RWPE2 (cell line): ENCODE measurements at regions not wholly inside any gene's neighbourhood (a gene's known extent, or its start where the extent isn't known, plus 50 kb on each side); places are given as distances from the start of the nearest gene placed in this dataset.

ENCODE experiments used
- ATAC-seq: fragments of 200-7000 bp; cut with Tn5 transposase; 3 replicates; pipeline ENCODE4 v1.9.1; 2021; ENCODE audit warnings: low read depth
- DNase-seq: peaks from one replicate; pipeline ENCODE4 v3.0.0-alpha.2; 2020; ENCODE audit warnings: low spot score
- H3K27ac ChIP-seq: fragments of 450-650 bp; 2 replicates; pipeline ENCODE4 v1.5.1; 2017; ENCODE audit warnings: mild to moderate bottlenecking; ENCODE audit not compliant: poor library complexity, severe bottlenecking
- H3K27me3 ChIP-seq: fragments of 250-450 bp; sonication (Bioruptor Pico); 2 replicates; pipeline ENCODE4 v1.5.1; 2021; ENCODE audit warnings: mild to moderate bottlenecking, moderate library complexity; ENCODE audit not compliant: insufficient read depth, poor library complexity, severe bottlenecking
- H3K36me3 ChIP-seq: fragments of 250-450 bp; sonication (Bioruptor Pico); 2 replicates; pipeline ENCODE4 v1.5.1; 2020; ENCODE audit warnings: low read depth, mild to moderate bottlenecking, moderate library complexity
- H3K4me1 ChIP-seq: fragments of 250-450 bp; sonication (Bioruptor Pico); 2 replicates; pipeline ENCODE4 v1.5.1; 2021; ENCODE audit warnings: mild to moderate bottlenecking, moderate library complexity; ENCODE audit not compliant: insufficient read depth, poor library complexity, severe bottlenecking
- H3K4me3 ChIP-seq: fragments of 250-450 bp; sonication (Bioruptor Pico); 2 replicates; pipeline ENCODE4 v1.5.1; 2021; ENCODE audit warnings: mild to moderate bottlenecking, moderate library complexity; ENCODE audit not compliant: severe bottlenecking
- H3K9me3 ChIP-seq: fragments of 250-450 bp; sonication (Bioruptor Pico); 2 replicates; pipeline ENCODE4 v1.5.1; 2021; ENCODE audit warnings: mild to moderate bottlenecking, moderate library complexity; ENCODE audit not compliant: severe bottlenecking
- TF ChIP-seq, protein P1 (sequence below): fragments of 450-650 bp; IDR thresholded peaks from one replicate; pipeline ENCODE4 v1.5.1; 2017; ENCODE audit warnings: mild to moderate bottlenecking, moderate library complexity; ENCODE audit not compliant: poor library complexity, severe bottlenecking

- Histone ChIP-seq H3K4me1 (no peaks in the 10 kb centered on the region), H3K4me3 (no peak overlapping the region), H3K9me3 (no peaks in the 10 kb centered on the region), H3K27ac (no peak overlapping the region), H3K36me3 (no peaks in the 10 kb centered on the region), H3K27me3 (no peaks in the 10 kb centered on the region)
- TF ChIP-seq, protein P1, sequence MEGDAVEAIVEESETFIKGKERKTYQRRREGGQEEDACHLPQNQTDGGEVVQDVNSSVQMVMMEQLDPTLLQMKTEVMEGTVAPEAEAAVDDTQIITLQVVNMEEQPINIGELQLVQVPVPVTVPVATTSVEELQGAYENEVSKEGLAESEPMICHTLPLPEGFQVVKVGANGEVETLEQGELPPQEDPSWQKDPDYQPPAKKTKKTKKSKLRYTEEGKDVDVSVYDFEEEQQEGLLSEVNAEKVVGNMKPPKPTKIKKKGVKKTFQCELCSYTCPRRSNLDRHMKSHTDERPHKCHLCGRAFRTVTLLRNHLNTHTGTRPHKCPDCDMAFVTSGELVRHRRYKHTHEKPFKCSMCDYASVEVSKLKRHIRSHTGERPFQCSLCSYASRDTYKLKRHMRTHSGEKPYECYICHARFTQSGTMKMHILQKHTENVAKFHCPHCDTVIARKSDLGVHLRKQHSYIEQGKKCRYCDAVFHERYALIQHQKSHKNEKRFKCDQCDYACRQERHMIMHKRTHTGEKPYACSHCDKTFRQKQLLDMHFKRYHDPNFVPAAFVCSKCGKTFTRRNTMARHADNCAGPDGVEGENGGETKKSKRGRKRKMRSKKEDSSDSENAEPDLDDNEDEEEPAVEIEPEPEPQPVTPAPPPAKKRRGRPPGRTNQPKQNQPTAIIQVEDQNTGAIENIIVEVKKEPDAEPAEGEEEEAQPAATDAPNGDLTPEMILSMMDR: no peak
- DNase-seq (no peak), ATAC-seq (no peak)
Measured at GRCh38 chr4:32752962-32753361, 2032.8 kb downstream of the PCDH7 start.

- ATAC-seq: no peak
- no peak for DNase-seq
- no peak overlapping the region for H3K27ac ChIP-seq
- no peaks in the 10 kb centered on the region for H3K27me3 ChIP-seq
- H3K4me3 ChIP-seq: no peak overlapping the region
- TF ChIP-seq, protein P1: no peak
- no peaks in the 10 kb centered on the region for H3K9me3 ChIP-seq
- H3K36me3 ChIP-seq: no peaks in the 10 kb centered on the region
- H3K4me1 ChIP-seq: no peaks in the 10 kb centered on the region
Measured at GRCh38 chr4:32768664-32769389, 2048.7 kb downstream of the PCDH7 start.

- TF ChIP-seq, protein P1: no peak
- H3K4me3 ChIP-seq: no peak overlapping the region
- ATAC-seq: no peak
- no peaks in the 10 kb centered on the region for H3K4me1 ChIP-seq
- DNase-seq: no peak
- no peak overlapping the region for H3K27ac ChIP-seq
- H3K9me3 ChIP-seq: no peaks in the 10 kb centered on the region
- H3K27me3 ChIP-seq: no peaks in the 10 kb centered on the region
- no peaks in the 10 kb centered on the region for H3K36me3 ChIP-seq
Measured at GRCh38 chr4:32771491-32771890, 2051.3 kb downstream of the PCDH7 start.

DNA sequence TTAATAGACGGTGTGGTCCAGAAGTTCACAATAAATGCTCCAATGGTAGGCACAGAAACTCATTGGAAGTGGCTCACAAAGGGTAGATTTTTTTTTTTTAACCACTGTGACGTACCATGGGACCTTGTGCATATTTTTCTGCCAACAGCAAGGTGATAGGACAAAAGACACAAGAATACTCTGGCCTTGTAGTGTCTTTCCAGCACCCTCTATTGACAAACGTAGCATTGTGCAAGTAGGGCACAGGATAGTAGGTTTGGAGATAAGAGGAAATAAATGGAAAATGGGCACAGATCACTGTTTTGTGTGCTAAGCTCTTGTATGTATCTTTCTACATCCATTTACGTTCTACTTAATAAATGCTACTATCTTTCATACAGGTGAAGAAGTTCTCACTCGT lies 2054.9 kb downstream of the PCDH7 start:
- Histone ChIP-seq H3K9me3 (no peaks in the 10 kb centered on the region), H3K27me3 (no peaks in the 10 kb centered on the region), H3K4me3 (no peak overlapping the region), H3K27ac (no peak overlapping the region), H3K36me3 (no peaks in the 10 kb centered on the region), H3K4me1 (no peaks in the 10 kb centered on the region)
- ATAC-seq (peak; percentile 83), DNase-seq (no peak)
- TF ChIP-seq, protein P1: peak; percentile 70

DNA sequence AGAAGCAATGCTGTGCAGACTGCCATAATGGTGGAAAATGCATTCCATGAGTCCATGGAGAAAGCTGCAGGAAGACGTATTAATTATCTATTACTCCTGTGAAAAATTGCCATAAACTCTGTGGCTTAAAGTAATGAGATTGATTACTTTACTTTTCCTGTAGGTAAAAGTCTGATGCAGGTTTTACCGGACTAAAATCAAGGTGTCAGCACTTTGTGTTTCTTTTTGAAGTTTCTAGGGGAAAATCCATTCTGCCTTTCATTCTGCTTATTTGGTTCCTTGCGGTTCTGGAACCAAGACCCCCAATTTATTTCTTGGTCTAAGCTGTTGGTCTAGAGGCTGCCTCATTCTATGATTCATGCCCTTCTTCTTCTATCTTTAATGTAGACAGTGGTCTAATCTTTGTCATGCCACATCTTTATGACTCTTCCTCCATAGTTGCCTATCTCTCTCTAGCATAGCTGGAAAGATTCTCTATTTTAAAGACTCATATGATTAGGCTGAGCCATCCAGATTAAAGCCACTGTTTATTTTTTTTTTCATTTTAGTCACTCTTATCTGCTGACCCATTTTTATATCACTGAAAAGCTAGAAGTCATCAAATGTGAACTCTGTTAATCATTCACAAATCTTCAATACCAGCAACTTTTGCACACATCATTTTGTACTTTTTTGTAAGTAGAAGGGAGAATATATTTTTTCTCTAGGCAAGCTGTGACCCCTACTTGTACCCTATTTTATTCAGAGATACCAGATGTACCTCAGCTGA lies 2056.4 kb downstream of the PCDH7 start:
- DNase-seq (no peak), ATAC-seq (no peak)
- Histone ChIP-seq H3K27me3 (no peaks in the 10 kb centered on the region), H3K27ac (no peak overlapping the region), H3K4me3 (no peak overlapping the region), H3K9me3 (no peaks in the 10 kb centered on the region), H3K36me3 (no peaks in the 10 kb centered on the region), H3K4me1 (no peaks in the 10 kb centered on the region)
- TF ChIP-seq, protein P1: no peak
